NCI-H2227 treated with DMSO at 0.1 percent for 48 hours (cell line): ENCODE measurements at regions not wholly inside any gene's neighbourhood (a gene's known extent, or its start where the extent isn't known, plus 50 kb on each side); places are given as distances from the start of the nearest gene placed in this dataset.

Source experiments
- DNase-seq: peaks from one replicate; lab custom pipeline; 2025; lab: John Stamatoyannopoulos, UW

DNA sequence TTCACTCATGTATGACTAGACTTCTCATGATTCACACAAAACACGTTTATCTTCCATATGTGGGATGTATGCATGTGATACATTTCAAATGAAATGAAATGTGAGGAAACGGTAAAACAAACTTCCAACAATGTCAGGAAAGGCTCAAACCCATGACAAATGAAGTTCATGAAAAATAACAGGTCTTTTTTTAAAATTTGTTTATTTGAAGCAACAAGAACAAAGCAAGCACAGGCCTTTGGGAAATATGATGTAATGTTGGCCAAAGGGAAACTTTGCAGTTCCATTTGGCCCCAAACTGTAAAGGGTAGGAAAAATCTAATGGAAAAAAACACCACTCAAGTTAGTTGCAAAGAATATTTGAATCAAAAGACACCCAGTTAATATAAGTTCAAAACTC lies 463.8 kb upstream of the ARGLU1 start:
- no peak for DNase-seq

DNA sequence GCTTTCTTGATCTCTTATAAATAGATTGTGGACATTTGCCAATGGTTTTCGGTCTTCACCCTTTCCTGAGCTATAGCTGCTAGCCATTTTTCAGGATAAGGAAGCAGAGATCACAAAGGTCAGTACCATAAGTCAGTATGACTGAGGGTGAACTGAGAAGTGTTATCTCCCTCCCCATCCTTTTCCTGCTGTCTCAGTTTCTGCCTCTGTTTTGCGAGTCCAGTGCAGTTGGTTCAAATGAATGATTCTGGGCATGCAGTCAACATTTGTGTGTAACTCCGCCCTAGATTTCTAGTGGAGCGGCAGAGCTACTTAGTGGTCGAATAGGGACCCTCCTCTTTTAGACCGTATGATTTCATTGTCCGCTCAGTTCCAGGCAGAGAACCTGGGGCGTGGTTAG lies 460.8 kb upstream of the ARGLU1 start:
- DNase-seq: no peak

- no peak for DNase-seq
These were observed 458.1 kb upstream of the ARGLU1 start for GRCh38 chr13:107025991-107026390.

- no peak for DNase-seq
These were observed 455.4 kb upstream of the ARGLU1 start for GRCh38 chr13:107023335-107023734.

DNA sequence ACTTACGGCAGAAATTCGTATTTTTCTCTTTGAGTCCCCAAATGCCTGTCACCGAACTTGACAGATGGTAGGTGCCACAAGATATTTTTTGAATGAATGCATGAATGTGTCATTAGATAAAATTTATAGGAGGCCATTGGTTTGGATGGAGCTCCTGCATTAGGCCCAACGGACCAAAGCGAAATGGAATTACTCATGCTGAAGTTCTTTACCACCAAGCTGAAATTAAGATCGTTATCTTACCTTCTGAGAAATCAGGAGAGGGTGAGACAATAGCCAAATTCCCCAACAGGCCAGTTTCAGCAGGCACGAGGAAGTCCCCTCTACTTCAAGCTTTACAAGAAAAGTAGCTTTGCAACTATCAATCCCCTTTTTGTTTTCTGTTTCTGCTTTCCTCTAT lies 452.5 kb upstream of the ARGLU1 start:
- no peak for DNase-seq

DNA sequence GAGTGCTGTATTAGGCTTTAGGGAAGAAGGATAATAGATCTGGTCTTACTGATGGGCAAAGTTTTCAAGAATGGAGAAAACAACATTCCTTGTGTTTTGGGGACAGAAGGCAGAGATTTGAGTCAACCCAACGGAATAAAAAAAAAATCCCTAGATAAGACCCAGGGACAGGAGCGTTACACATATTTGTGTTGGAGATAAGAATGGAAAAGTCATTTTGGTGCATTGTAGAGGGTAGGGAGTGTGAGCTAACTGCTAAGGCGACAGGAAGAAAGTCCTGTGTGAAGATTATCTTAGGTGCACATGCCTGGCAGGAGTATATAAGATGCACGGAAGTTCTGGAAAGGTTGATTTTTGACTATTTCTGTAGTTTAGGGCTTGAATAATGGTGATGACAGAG lies 450.3 kb upstream of the ARGLU1 start:
- no peak for DNase-seq

DNA sequence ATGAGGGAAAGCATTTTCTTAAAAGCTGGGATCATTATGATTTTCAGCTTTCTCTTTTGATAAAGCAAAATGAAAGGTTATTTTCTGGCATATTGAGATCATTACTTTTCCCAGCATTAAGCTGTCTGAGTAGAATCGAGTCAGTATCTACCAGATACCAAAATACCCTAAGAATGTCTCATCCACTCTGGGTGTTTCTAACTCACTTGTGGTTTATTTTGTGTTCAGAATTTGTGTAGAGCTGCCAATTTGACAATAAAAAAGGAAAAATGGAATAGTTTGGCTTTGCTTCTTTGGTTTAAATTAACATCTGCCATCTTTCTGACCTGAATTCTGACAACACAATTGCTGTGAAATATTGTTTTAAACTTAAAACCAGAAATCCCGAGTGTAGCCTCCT lies 438.7 kb upstream of the ARGLU1 start:
- DNase-seq: no peak

- no peak for DNase-seq
These were observed 437.6 kb upstream of the ARGLU1 start for GRCh38 chr13:107005577-107005976.

- DNase-seq: no peak
These were observed 436.0 kb upstream of the ARGLU1 start for GRCh38 chr13:107003911-107004310.

GRCh38 chr13:106998664-106999063 lies 430.7 kb upstream of the ARGLU1 start:
- DNase-seq: no peak

DNA sequence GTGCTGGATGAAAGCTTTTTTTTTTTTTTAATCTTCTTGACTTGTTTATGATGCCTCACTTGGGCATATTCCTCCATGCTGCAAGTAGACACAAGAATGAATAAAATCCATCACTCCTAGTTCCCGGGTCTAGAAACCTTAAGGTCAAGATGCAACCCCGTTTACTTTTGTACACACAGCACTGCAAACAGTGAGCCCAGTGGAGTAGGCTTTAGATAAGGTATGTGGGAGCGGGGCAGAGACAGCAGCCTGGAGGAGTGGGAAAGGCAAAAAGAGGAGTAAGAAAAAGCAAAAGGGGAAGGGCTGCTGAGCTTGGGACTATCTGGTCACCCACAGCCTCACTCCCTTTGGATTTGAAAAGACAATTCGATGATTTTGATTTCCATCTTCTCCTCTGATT lies 429.8 kb upstream of the ARGLU1 start:
- no peak for DNase-seq

- DNase-seq: no peak
These were observed 429.1 kb upstream of the ARGLU1 start for GRCh38 chr13:106996867-106997618.

GRCh38 chr13:106990594-106990993 lies 422.7 kb upstream of the ARGLU1 start:
- no peak for DNase-seq

DNA sequence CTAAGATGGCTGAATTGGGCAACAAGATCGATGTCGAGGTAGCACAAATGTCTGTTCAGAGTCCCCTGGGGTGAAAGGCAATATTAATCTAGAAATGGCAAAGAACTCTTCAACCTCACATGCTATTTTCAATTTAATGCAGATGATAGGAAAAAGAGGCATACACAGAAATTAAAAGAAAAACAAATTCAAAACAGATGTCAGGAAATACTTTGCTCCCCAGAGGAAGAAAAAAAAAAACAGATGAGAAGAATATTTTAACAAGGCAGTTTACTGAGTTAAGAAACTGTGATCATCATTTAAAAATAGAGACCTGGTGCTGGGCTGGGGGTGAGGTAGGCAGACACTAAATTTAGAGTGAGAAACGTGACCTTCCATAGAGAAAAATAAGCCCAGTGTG lies 421.9 kb upstream of the ARGLU1 start:
- no peak for DNase-seq

- DNase-seq: no peak
These were observed 419.5 kb upstream of the ARGLU1 start for GRCh38 chr13:106987427-106987785.

GRCh38 chr13:106986687-106987426 lies 418.9 kb upstream of the ARGLU1 start:
- DNase-seq: no peak

GRCh38 chr13:106986033-106986484 lies 418.1 kb upstream of the ARGLU1 start:
- DNase-seq: no peak

DNA sequence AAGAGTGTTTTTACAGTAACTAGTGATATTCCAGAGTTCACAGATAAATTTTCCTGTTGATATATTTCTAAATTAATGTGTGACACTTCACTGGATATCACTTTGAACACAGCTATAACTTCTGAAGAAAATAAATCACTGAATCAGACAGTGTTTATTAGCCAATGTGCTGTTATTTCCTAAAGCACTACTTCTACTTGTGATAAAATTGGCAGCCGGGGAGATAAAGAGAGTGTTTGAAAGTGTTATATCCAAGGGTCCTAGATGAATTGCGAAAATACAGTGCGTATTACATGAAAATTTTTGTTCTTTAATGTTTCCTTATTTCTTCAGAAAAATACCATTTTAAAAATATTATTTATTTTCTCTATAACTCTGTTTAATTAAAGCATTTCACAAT lies 417.5 kb upstream of the ARGLU1 start:
- no peak for DNase-seq

GRCh38 chr13:106981051-106981450 lies 413.1 kb upstream of the ARGLU1 start:
- no peak for DNase-seq

- DNase-seq: no peak
These were observed 399.5 kb upstream of the ARGLU1 start for GRCh38 chr13:106967391-106967790.

DNA sequence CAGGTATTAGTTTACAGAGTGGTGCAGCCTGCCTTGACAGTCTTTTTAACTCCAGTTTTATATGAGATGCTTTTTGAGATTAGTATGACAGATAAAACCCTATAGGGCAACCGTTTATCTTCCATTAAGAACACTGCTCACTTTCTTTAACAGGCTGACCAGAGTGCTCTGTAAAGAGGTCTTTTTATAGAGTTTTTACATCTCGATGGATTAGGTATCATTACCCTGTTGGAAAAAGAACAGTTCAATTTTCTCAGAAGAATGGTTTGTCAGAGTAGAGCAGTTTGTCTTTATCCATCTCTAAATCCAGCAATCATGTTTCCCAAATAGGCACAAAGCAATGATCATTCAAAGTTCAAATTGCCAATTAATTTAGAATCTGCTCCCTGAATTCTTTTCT lies 395.2 kb upstream of the ARGLU1 start:
- DNase-seq: no peak

- no peak for DNase-seq
These were observed 393.7 kb upstream of the ARGLU1 start for GRCh38 chr13:106961651-106962050.

DNA sequence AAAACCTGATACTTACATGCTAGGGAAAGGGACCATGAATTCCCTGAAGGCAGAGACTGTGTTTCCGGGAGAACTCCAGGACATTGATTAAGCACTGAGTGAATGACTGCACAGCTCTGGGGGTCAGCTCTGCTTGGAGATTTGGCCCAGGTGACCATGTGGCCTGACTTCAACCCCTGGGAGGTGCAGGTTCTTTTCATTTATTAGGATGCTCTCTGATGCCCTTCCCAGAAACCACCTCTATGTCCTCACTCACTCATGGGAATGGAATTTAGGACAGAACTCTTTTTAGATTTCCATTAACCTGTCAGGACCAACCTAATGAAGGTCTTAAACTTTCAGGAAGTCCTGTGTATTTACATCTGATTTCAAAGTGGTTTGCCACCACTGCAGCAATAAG lies 393.3 kb upstream of the ARGLU1 start:
- no peak for DNase-seq

DNA sequence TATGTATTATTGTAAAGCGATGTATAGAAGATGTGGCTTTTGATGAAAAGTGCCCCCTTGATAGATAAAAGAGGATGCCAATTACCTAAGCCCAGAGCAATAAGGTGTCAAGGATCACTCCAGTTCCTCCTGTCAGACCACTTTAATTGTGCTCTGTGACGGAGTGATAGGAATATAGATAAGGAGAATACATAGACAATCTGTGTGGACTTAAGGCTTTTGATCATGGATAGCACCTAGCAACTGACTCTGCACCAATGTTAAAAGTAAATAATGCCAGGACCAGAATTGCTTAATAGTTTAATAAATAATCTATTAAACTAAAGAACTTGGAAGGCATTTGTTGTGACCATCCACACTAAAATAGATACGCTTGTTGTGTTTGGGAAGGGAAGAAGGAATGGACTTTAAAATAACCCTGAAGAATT lies 390.7 kb upstream of the ARGLU1 start:
- DNase-seq: no peak
